Ecto neural progenitor cell (in vitro differentiated cells): ENCODE measurements at regions not wholly inside any gene's neighbourhood (a gene's known extent, or its start where the extent isn't known, plus 50 kb on each side); places are given as distances from the start of the nearest gene placed in this dataset.

Source experiments
- DNase-seq: peaks from one replicate; pipeline ENCODE4 v3.0.0-alpha.2; 2018; ENCODE audit warnings: low spot score

GRCh38 chr10:118412132-118412760 lies 70.1 kb upstream of the FAM204A start:
- no peak for DNase-seq

GRCh38 chr10:118409295-118409694 lies 67.2 kb upstream of the FAM204A start:
- no peak for DNase-seq

GRCh38 chr10:118408181-118408580 lies 66.1 kb upstream of the FAM204A start:
- no peak for DNase-seq

- no peak for DNase-seq
Measured at GRCh38 chr10:118407777-118408176, 65.7 kb upstream of the FAM204A start.

GRCh38 chr10:118407026-118407425 lies 64.9 kb upstream of the FAM204A start:
- no peak for DNase-seq

- DNase-seq, result no peak
Measured at GRCh38 chr10:118405928-118406327, 63.8 kb upstream of the FAM204A start.

GRCh38 chr10:118403967-118404366 lies 61.8 kb upstream of the FAM204A start:
- DNase-seq, result no peak

- DNase-seq, result no peak
Measured at GRCh38 chr10:118401708-118402193, 59.6 kb upstream of the FAM204A start.

GRCh38 chr10:118397391-118397790 lies 55.3 kb upstream of the FAM204A start:
- no peak for DNase-seq

- no peak for DNase-seq
Measured at GRCh38 chr10:118395947-118396346, 53.8 kb upstream of the FAM204A start.

GRCh38 chr10:118394301-118395200 lies 52.4 kb upstream of the FAM204A start:
- no peak for DNase-seq

- DNase-seq, result no peak
Measured at GRCh38 chr10:118392761-118393160, 50.6 kb upstream of the FAM204A start.
